Glomerular visceral epithelial cell (primary cell): ENCODE measurements at regions not wholly inside any gene's neighbourhood (a gene's known extent, or its start where the extent isn't known, plus 50 kb on each side); places are given as distances from the start of the nearest gene placed in this dataset.
"Not testable (repeated sequence)": the region's sequence is repeated elsewhere in the genome, so short reads cannot be mapped to it uniquely, and the experiment has no call there.

ENCODE experiments used
- DNase-seq: peaks from one replicate; pipeline ENCODE4 v3.0.0-alpha.2; 2016; ENCODE audit errors: extremely low spot score

- no peak for DNase-seq
Observed at GRCh38 chr11:35046681-35047080, 92.3 kb upstream of the CD44 start.

- DNase-seq: no peak
Observed at GRCh38 chr11:35047179-35047578, 91.8 kb upstream of the CD44 start.

GRCh38 chr11:35047769-35048168 lies 91.2 kb upstream of the CD44 start:
- DNase-seq: no peak

DNA sequence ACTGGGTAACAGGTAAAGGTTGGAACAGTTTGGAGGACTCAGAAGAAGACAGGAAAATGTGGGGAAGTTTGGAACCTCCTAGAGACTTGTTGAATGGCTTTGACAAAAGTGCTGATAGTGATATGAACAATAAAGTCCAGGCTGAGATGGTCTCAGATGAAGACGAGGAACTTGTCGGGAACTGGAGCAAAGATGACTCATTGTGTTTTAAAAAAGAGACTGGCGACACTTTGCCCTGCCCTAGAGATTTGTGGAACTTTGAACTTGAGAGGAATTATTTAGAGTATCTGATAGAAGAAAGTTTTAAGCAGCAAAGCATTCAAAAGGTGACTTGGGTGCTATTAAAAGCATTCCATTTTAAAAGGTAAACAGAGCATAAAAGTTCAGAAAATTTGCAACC lies 90.6 kb upstream of the CD44 start:
- DNase-seq: not testable (repeated sequence)

DNA sequence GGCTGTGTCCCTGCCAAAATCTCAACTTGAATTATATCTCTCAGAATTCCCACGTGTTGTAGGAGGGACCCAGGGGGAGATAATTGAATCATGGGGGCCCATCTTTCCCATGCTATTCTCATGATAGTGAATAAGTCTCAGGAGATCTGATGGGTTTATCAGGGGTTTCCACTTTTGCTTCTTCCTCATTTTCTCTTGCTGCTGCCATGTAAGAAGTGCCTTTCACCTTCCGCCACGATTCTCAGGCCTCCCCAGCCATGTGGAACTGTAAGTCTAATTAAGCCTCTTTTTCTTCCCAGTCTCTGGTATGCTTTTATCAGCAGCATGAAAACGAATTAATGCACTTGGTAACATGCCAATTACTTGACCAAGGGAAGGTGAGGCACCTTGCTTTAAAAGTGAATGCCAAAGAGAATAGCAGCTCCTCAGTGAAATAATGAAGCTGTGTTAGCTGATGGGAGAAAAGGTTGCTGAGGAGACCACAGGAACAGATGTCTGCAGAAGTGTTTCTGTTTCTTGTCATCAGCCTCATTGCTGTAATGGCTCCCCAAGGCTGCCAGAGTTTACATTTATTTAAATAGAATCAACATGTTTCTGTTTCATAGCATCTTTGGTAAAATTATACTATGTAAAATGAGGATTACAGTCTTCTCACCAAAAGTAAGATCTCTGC lies 89.0 kb upstream of the CD44 start:
- DNase-seq: no peak

DNA sequence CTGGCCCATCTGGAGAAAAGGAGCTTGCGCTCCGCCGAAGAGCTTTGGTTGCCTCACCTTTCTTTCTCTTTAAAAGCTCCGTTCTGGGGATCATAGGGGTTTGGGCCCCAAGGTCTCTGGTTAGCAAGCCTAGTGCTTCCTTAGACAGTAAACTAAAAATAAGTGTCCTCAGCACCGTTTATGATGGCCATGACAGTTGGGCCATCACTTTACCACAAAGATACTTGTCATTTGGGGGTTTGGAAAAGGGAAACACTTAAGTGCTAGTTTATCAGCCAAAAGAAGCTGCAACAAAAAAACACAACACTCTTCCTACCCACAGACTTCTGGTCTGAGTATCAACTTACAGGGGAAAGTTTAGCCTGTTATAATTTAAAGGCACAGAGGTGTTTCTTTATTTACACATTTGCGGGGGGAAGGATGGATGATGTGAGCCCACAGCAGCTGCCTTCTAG lies 88.4 kb upstream of the CD44 start:
- DNase-seq: no peak

DNA sequence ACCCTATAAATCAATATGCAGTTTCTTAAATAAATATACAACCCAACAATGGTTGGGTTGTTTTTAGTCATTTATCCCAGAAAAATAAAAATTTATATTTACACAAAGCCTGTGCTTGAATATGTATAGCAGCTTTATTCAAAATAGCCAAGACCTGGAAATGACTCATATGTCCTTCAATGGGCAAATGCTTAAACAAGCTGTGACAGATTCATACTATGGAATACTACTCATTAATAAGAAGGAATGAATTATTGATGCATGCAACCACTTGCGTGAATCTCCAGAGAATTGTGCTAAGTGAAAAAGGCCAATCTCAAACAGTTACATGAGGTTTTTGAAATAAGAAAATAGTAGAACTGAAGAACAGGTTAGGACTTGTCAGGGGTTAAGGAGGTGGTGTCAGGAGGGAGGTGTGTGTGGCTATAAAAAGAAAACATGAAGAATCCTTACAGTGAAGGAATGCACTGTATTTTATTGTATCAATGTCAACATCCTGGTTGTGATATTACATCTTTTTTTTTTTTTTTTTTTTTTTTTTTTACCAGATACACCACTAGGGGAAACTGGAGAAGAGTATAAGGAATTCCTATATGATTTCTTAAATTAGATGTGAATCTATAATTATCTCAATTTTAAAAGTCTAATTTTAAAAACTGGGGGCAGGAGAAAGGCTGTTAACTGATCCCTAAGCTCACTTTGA lies 82.4 kb upstream of the CD44 start:
- DNase-seq: no peak

DNA sequence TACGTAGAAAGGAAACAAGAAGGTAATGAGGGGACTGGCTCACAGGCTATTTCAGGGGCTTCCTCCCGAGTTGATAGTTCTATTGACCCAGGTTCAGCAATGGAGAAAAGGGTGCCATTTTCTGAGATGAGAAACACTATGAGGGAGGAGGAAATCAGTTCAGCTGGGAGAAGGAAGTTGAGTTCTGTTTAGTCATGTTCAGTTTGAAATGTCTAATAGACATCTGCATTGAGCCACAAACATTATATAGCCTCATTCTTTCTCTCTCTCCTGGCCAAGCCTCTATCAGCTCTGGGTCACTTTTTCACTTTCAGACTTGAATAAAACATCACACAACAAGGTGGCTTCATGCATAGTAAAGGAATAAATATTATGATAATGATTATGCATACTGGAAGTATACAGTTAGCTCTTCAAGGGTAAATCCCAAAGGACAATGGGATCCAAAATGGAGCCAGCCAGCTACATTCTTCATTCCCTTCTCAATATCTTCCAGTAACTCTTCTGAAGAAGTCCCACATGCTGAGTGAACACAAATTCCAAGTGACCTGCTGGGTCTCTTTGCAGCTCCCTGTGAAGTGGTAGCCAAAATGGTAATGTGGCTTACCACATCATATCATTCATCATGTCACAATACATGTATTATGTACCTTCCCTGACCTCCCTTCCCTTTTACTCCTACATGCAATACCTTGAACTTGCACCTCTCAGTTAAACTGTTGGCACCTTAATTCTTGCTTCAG lies 80.9 kb upstream of the CD44 start:
- no peak for DNase-seq

- no peak for DNase-seq
Observed at GRCh38 chr11:35058669-35059434, 80.1 kb upstream of the CD44 start.

DNA sequence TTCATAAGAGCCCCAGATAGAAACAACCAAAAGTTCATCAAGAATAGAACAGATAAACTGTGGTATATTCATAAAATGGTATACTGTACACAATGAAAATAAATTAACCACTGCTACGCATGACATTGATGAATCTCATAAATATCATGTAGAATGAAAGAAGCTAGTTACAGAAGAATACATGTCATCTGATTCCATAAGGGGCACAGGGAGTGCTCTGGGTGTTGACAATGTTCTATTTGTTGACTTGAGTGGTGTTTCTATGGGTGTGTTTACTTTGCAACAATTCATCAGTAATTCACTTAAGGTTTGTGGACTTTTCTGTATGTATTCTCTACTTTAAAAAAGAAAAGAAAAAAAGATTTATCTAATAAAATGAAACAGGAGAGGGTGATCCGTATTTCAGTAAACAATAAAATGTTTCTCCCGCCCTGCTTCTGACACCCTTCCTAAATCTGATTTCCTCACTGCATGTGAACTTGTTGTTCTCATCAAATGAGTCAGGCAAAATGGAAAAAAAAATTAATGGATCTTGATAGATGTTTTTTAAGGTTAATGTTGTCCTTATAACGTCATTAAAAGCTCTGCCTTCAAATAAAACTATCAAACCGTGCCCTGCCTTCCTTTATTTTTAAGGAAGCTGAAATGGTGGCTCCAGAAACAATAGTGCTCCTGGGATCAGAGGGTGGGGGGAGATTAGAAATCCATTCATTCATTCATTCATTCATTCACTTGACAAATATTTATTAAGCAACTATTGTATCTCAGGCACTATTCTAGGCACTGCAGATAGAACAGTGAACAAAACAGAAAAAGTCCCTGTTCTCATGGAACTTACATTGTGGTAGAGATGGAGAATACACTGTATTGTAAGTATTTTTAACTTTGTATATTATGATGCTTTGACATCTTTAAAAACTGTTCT lies 77.2 kb upstream of the CD44 start:
- no peak for DNase-seq

GRCh38 chr11:35063488-35063931 lies 75.5 kb upstream of the CD44 start:
- no peak for DNase-seq

- DNase-seq: no peak
Observed at GRCh38 chr11:35064114-35064800, 74.7 kb upstream of the CD44 start.

DNA sequence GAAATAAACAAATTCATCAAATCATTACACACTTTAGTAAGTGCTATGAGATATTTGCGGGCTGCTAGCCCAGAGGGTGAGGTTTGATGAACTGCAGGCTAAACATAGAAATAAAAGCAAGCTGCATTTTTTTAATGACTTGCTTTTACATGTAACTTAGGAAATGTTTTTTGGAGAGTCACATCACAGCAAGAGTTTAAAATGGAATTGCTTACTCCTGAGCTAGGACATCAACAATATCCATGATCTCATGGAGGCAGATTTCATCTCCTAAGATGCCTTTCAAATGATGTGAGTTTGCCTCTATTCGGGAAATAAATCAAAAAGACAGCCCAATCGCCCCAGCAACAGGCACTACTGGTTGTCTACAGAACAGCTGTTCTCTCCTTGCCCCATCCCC lies 73.4 kb upstream of the CD44 start:
- DNase-seq: no peak

DNA sequence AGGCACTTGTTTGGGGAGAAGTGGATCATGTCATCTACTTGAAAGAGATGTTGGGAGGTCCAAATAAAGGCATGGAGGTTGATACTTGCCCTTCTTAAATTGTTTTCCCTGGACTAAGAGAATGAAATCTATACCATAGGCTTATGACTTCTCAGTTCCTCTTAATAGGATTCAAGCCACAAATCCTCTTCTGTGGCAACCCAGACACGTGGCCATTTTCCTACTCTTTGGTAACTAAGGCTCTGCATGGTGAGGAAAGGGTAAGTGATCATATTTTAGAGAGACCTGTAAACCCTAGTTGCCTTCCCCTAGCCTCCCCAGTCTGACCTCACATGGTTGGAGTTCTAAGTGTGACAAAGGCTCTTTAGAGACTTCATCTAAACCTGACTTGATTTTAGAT lies 72.9 kb upstream of the CD44 start:
- DNase-seq: no peak

GRCh38 chr11:35066783-35067423 lies 72.1 kb upstream of the CD44 start:
- no peak for DNase-seq

GRCh38 chr11:35071722-35072121 lies 67.2 kb upstream of the CD44 start:
- DNase-seq: no peak

GRCh38 chr11:35073691-35074419 lies 65.1 kb upstream of the CD44 start:
- DNase-seq: no peak

- no peak for DNase-seq
Observed at GRCh38 chr11:35076201-35077100, 62.5 kb upstream of the CD44 start.
